GM21390 (cell line): ENCODE measurements at regions not wholly inside any gene's neighbourhood (a gene's known extent, or its start where the extent isn't known, plus 50 kb on each side); places are given as distances from the start of the nearest gene placed in this dataset.

Experiments
- ATAC-seq: cut with Tn5 transposase; IDR thresholded peaks from one replicate; pipeline ENCODE4 v1.9.1; 2021; ENCODE audit not compliant: unreplicated experiment

GRCh38 chr20:7383216-7383615 is 557.0 kb downstream of the HAO1 start:
- no peak for ATAC-seq

GRCh38 chr20:7387638-7388193 is 552.5 kb downstream of the HAO1 start:
- no peak for ATAC-seq

GRCh38 chr20:7389216-7389615 is 551.0 kb downstream of the HAO1 start:
- no peak for ATAC-seq

GRCh38 chr20:7392542-7393206 is 547.6 kb downstream of the HAO1 start:
- ATAC-seq: no peak

- no peak for ATAC-seq
Observed at GRCh38 chr20:7399114-7399513, 541.1 kb downstream of the HAO1 start.

GRCh38 chr20:7399575-7399974 is 540.7 kb downstream of the HAO1 start:
- ATAC-seq: no peak

- ATAC-seq: no peak
Observed at GRCh38 chr20:7406671-7407070, 533.6 kb downstream of the HAO1 start.

GRCh38 chr20:7410150-7410549 is 530.1 kb downstream of the HAO1 start:
- ATAC-seq: no peak

GRCh38 chr20:7411075-7411474 is 529.2 kb downstream of the HAO1 start:
- no peak for ATAC-seq

- no peak for ATAC-seq
Observed at GRCh38 chr20:7415427-7415826, 524.8 kb downstream of the HAO1 start.

- no peak for ATAC-seq
Observed at GRCh38 chr20:7416382-7416781, 523.9 kb downstream of the HAO1 start.

- ATAC-seq: no peak
Observed at GRCh38 chr20:7420345-7420744, 519.9 kb downstream of the HAO1 start.

GRCh38 chr20:7426890-7427496 is 513.3 kb downstream of the HAO1 start:
- ATAC-seq: no peak

- no peak for ATAC-seq
Observed at GRCh38 chr20:7428946-7429345, 511.3 kb downstream of the HAO1 start.

GRCh38 chr20:7432612-7433011 is 507.6 kb downstream of the HAO1 start:
- no peak for ATAC-seq

GRCh38 chr20:7437311-7437710 is 502.9 kb downstream of the HAO1 start:
- ATAC-seq: no peak

GRCh38 chr20:7449269-7449668 is 491.0 kb downstream of the HAO1 start:
- no peak for ATAC-seq

GRCh38 chr20:7452890-7453289 is 487.4 kb downstream of the HAO1 start:
- no peak for ATAC-seq

GRCh38 chr20:7454047-7454446 is 486.2 kb downstream of the HAO1 start:
- no peak for ATAC-seq

- ATAC-seq: no peak
Observed at GRCh38 chr20:7458459-7458858, 481.8 kb downstream of the HAO1 start.

- no peak for ATAC-seq
Observed at GRCh38 chr20:7459083-7459482, 481.2 kb downstream of the HAO1 start.

GRCh38 chr20:7463290-7463689 is 477.0 kb downstream of the HAO1 start:
- ATAC-seq: no peak

- ATAC-seq: no peak
Observed at GRCh38 chr20:7470912-7471311, 469.3 kb downstream of the HAO1 start.
